ENCODE measurements at regions not wholly inside any gene's neighbourhood (a gene's known extent, or its start where the extent isn't known, plus 50 kb on each side); places are given as distances from the start of the nearest gene placed in this dataset.

DNA sequence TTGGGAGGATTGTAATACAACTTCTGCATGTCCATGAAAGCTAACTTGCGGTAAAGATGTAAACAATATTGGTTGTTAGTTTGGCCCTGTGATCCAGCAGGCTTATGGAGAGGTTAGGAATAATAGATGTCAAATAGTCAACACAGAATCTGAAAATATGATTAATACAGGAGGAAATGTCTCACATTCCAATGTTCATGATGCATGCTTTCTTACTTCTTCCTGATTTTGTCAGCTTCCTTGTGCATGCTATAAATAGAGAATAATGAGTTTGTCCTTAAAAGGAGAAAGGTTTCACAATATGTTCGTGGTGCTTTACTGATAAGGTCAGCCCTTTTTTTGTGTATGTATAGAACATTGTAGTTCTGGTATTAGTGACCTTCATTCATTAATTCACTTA is 136.7 kb downstream of the MMUT start:
- TF ChIP-seq, protein P1, sequence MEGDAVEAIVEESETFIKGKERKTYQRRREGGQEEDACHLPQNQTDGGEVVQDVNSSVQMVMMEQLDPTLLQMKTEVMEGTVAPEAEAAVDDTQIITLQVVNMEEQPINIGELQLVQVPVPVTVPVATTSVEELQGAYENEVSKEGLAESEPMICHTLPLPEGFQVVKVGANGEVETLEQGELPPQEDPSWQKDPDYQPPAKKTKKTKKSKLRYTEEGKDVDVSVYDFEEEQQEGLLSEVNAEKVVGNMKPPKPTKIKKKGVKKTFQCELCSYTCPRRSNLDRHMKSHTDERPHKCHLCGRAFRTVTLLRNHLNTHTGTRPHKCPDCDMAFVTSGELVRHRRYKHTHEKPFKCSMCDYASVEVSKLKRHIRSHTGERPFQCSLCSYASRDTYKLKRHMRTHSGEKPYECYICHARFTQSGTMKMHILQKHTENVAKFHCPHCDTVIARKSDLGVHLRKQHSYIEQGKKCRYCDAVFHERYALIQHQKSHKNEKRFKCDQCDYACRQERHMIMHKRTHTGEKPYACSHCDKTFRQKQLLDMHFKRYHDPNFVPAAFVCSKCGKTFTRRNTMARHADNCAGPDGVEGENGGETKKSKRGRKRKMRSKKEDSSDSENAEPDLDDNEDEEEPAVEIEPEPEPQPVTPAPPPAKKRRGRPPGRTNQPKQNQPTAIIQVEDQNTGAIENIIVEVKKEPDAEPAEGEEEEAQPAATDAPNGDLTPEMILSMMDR (IDR thresholded peaks at IDR 0.05), result no peak
- TF ChIP-seq POLR2A (IDR thresholded peaks at IDR 0.05; ENCODE audit: low read depth), result no peak

All from esophagus muscularis mucosa (tissue), 3 donors.